ENCODE measurements at regions not wholly inside any gene's neighbourhood (a gene's known extent, or its start where the extent isn't known, plus 50 kb on each side); places are given as distances from the start of the nearest gene placed in this dataset.

GRCh38 chr15:81848701-81849100 lies 197.1 kb downstream of the MEX3B start:
- Histone ChIP-seq H2BK15ac (ENCODE audit: low read depth, low read length) (no peak overlapping the region), H3K79me1 (ENCODE audit: insufficient read depth, low read depth, low read length, poor library complexity, severe bottlenecking) (no peaks in the 10 kb centered on the region), H3K18ac (ENCODE audit: insufficient read length, low read depth, low read length) (no peak overlapping the region), H2AK5ac (ENCODE audit: insufficient read length, low read length) (no peak overlapping the region), H2AFZ (ENCODE audit: low read length) (no peak overlapping the region), H3K23ac (ENCODE audit: insufficient read length, low read depth, low read length) (no peak overlapping the region), H3K27me3 (ENCODE audit: insufficient read depth, low read length) (no peaks in the 10 kb centered on the region), H3K56ac (ENCODE audit: insufficient read length, low read depth, low read length) (no peak overlapping the region), H3K23me2 (ENCODE audit: insufficient read length, low read depth, low read length, poor library complexity, severe bottlenecking) (no peaks in the 10 kb centered on the region), H2BK20ac (ENCODE audit: low read depth, low read length, poor library complexity, severe bottlenecking) (no peak overlapping the region), H3K4me1 (ENCODE audit: insufficient read depth, low read length) (no peaks in the 10 kb centered on the region), H4K91ac (ENCODE audit: insufficient read length, low read depth, low read length) (no peak overlapping the region), H3K4me2 (ENCODE audit: insufficient read depth, insufficient read length, low read length) (no peak overlapping the region), H2BK12ac (ENCODE audit: insufficient read length, low read depth, low read length) (no peak overlapping the region), H3K27ac (ENCODE audit: insufficient read length, low read depth, low read length) (no peak overlapping the region), H3K14ac (ENCODE audit: insufficient read depth, low read length) (no peak overlapping the region), H4K5ac (ENCODE audit: insufficient read length, low read depth, low read length) (no peak overlapping the region), H3K4ac (ENCODE audit: low read depth, low read length) (no peak overlapping the region), H4K8ac (replicated peaks; ENCODE audit: insufficient read length, low read depth, low read length) (no peak overlapping the region), H2BK5ac (ENCODE audit: insufficient read length, low read length) (no peak overlapping the region), H3K79me2 (ENCODE audit: insufficient read depth, low read length) (no peaks in the 10 kb centered on the region), H4K20me1 (ENCODE audit: control insufficient read depth, insufficient read depth, insufficient read length) (no peaks in the 10 kb centered on the region), H3K9me3 (ENCODE audit: control insufficient read depth, low read depth, low read length) (no peaks in the 10 kb centered on the region), H3K9ac (ENCODE audit: extremely low read depth, insufficient read length, low read length) (no peak overlapping the region), H3T11ph (ENCODE audit: low read length) (no peak overlapping the region), H2BK120ac (ENCODE audit: low read depth, low read length, poor library complexity, severe bottlenecking) (no peak overlapping the region)
- Mint-ChIP-seq H3K27me3 (ENCODE audit: low read depth) (no peaks in the 10 kb centered on the region), H3K9me3 (no peaks in the 10 kb centered on the region), H3K36me3 (ENCODE audit: insufficient read depth in 1 of 3, low read depth in 3 of 3) (peaks cover 0 to 4% (median 0%) of the 10 kb centered on the region in 3 experiments; a peak in 2 of 7 replicates), H3K4me3 (no peak overlapping the region), H3K27ac (no peak overlapping the region), H3K4me1 (peaks cover 2 to 6% of the 10 kb centered on the region in 2 experiments; a peak in 2 of 4 replicates)
- no peak for DNase-seq
- no peak for TF ChIP-seq CTCF (conservative IDR thresholded peaks at IDR 0.05)
- WGBS (ENCODE audit: extremely low coverage, insufficient read length, low lambda C conversion rate), result no CpG with 5 or more reads among the region's 2 CpGs

All from H9 (cell line).